H1 (cell line): ENCODE measurements at regions not wholly inside any gene's neighbourhood (a gene's known extent, or its start where the extent isn't known, plus 50 kb on each side); places are given as distances from the start of the nearest gene placed in this dataset.

Experiments used
- ASH2L ChIP-seq: fragments of 200-600, 300-600 bp; sonication (generic); IDR thresholded peaks from one replicate; pipeline ENCODE4 v1.7.1; 2017; ENCODE audit warnings: low read length
- BACH1 ChIP-seq: IDR thresholded peaks from 2 replicates; pipeline ENCODE4 v1.6.1; 2012; ENCODE audit warnings: low read length, improper control_type of control experiment
- CBX5 ChIP-seq: fragments of 300-800, 300-1000 bp; sonication (generic); IDR thresholded peaks from 2 replicates; pipeline ENCODE4 v1.7.1; 2016; ENCODE audit warnings: antibody characterized with exemption, low read length, low read depth
- CHD7 ChIP-seq: fragments of 300-600 bp; sonication (generic); IDR thresholded peaks from 2 replicates; pipeline ENCODE4 v1.7.1; 2012; ENCODE audit warnings: low read length, moderate library complexity, mild to moderate bottlenecking, inconsistent platforms; ENCODE audit not compliant: insufficient replicate concordance
- CREB1 ChIP-seq: IDR thresholded peaks from 2 replicates; pipeline ENCODE4 v1.6.1; 2012; ENCODE audit warnings: inconsistent platforms
- CTCF ChIP-seq, 3 experiments: IDR thresholded peaks; 1 replicate in 2 of 3; 2 replicates in 1 of 3; pipeline versions ENCODE4 v1.5.1 to v1.6.1; 2011; ENCODE audit warnings: low read length in 3 of 3, mild to moderate bottlenecking in 3 of 3, inconsistent platforms in 2 of 3, low read depth in 1 of 3, moderate library complexity in 1 of 3; ENCODE audit not compliant: insufficient read depth in 1 of 3; ENCODE audit errors: control extremely low read depth in 1 of 3
- MAX ChIP-seq: IDR thresholded peaks from 2 replicates; pipeline ENCODE4 v1.6.1; 2012; ENCODE audit warnings: inconsistent platforms
- POLR2AphosphoS5 ChIP-seq: IDR thresholded peaks from 2 replicates; pipeline ENCODE4 v1.6.1; 2011; ENCODE audit warnings: low read depth, low read length
- SAP30 ChIP-seq: fragments of 300-600 bp; sonication (generic); IDR thresholded peaks from 2 replicates; pipeline ENCODE4 v1.7.1; 2012; ENCODE audit warnings: low read length, moderate library complexity, mild to moderate bottlenecking, inconsistent platforms; ENCODE audit not compliant: insufficient read depth, insufficient replicate concordance
- TEAD4 ChIP-seq: IDR thresholded peaks from 2 replicates; pipeline ENCODE4 v1.6.1; 2012; ENCODE audit warnings: low read depth, low read length, inconsistent platforms, mixed read lengths

- no peak for TF ChIP-seq CHD7
- TF ChIP-seq CREB1 = no peak
- no peak for TF ChIP-seq POLR2AphosphoS5
- TF ChIP-seq ASH2L = no peak
- no peak for TF ChIP-seq TEAD4
- no peak for TF ChIP-seq CTCF (IDR thresholded peaks at IDR 0.05; ENCODE audit: control extremely low read depth in 1 of 3, insufficient read depth in 1 of 3, low read depth in 1 of 3, low read length in 3 of 3)
- no peak for TF ChIP-seq BACH1
- TF ChIP-seq SAP30 = no peak
- TF ChIP-seq MAX = no peak
- TF ChIP-seq CBX5 = no peak
These were observed 462.2 kb upstream of the MDFIC2 start (continued) for GRCh38 chr3:70774641-70775040.
